Sigmoid colon (tissue), 4 donors: ENCODE measurements at regions not wholly inside any gene's neighbourhood (a gene's known extent, or its start where the extent isn't known, plus 50 kb on each side); places are given as distances from the start of the nearest gene placed in this dataset.

ENCODE experiments used
- EP300 ChIP-seq, 4 donors: sonication (generic); formaldehyde crosslinking; IDR thresholded peaks; one replicate each; pipeline ENCODE4 v1.6.1; 2017; ENCODE audit warnings: antibody characterized with exemption in 4 of 4
- POLR2A ChIP-seq, 2 donors: fragments of 450-650 bp; IDR thresholded peaks; one replicate each; pipeline ENCODE4 v1.6.1; 2016; ENCODE audit warnings: antibody characterized with exemption in 2 of 2, mild to moderate bottlenecking in 2 of 2, moderate library complexity in 2 of 2
- POLR2AphosphoS5 ChIP-seq, 4 donors: sonication (generic); formaldehyde crosslinking; IDR thresholded peaks; one replicate each; pipeline ENCODE4 v1.6.1; 2017; ENCODE audit warnings: antibody characterized with exemption in 4 of 4
- TF ChIP-seq, protein P1 (sequence below), 4 experiments: fragments of 450-650 bp in 3 of 4; fragments of 200-600 bp in 1 of 4; IDR thresholded peaks; one replicate each; pipeline ENCODE4 v1.5.1; 2016 to 2019; ENCODE audit warnings: antibody characterized with exemption in 4 of 4, mild to moderate bottlenecking in 3 of 4, moderate library complexity in 2 of 4

DNA sequence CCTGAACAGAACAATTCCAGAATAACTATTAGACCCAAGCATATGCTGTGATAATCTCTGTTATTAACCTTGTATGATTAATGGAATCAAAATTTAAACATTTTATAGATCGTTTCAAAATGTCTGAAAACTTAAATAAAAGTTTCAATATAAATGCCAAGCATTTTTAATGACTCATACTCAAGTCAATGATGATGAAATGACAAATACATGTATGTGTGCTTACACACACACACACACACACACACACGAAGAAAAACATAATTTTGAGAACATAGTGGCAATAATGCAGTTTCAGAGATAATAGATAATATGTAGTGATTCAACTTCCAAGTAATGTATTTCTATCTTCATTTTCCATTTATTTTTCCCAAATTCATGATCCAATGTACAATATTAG lies 384.9 kb upstream of the FOXG1 start:
- TF ChIP-seq POLR2A (IDR thresholded peaks at IDR 0.05) (no peak), EP300 (IDR thresholded peaks at IDR 0.05) (no peak), POLR2AphosphoS5 (IDR thresholded peaks at IDR 0.05) (no peak)
- TF ChIP-seq, protein P1, sequence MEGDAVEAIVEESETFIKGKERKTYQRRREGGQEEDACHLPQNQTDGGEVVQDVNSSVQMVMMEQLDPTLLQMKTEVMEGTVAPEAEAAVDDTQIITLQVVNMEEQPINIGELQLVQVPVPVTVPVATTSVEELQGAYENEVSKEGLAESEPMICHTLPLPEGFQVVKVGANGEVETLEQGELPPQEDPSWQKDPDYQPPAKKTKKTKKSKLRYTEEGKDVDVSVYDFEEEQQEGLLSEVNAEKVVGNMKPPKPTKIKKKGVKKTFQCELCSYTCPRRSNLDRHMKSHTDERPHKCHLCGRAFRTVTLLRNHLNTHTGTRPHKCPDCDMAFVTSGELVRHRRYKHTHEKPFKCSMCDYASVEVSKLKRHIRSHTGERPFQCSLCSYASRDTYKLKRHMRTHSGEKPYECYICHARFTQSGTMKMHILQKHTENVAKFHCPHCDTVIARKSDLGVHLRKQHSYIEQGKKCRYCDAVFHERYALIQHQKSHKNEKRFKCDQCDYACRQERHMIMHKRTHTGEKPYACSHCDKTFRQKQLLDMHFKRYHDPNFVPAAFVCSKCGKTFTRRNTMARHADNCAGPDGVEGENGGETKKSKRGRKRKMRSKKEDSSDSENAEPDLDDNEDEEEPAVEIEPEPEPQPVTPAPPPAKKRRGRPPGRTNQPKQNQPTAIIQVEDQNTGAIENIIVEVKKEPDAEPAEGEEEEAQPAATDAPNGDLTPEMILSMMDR (IDR thresholded peaks at IDR 0.05) = no peak
